ENCODE measurements at regions not wholly inside any gene's neighbourhood (a gene's known extent, or its start where the extent isn't known, plus 50 kb on each side); places are given as distances from the start of the nearest gene placed in this dataset.

GRCh38 chr1:4601941-4602340 is 52.5 kb upstream of the AJAP1 start:
- DNase-seq (ENCODE audit: missing footprints) (no peak), ATAC-seq (no peak)
- intact Hi-C loops (cut with DNase I) = no loop called here

DNA sequence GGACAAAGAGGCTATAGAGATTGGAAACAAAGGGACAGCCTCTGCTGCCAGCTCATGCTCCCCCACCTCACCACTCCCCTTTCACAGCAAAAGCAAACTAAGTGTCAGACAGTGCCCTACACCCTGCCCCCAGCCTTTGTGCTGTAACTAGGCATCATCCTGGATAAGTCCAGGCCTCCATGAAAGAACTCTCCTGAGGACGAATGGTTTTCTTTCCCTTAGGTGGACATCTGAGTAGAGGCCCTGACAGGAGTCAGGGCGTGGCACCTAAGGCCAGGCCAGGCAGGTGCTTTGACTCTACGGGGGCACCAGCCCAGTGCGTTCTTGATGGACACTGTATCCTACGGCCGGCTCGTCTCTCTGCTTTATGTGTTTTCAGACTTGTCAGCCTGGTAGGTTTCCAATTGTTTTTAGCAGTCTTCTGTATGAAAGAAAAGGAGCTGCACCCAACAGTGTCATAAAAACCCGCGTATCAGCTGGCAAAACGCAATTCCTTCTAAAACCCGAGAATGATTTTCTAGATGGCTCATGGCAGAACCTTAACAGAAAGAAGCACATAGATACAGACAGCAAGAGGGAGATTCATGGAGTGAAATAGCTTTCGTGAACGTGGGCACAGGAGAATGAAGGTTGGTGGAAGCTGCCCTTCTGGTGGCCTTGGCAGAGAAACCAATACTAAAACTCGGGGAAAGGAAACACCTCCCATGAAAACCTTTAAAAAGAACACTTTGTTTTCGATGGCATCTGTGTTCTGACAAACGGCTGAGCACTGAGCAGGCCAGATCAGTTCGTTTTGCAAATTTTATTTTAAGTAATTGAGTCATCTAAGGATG is 51.7 kb upstream of the AJAP1 start:
- DNase-seq (ENCODE audit: missing footprints) (no peak), ATAC-seq (no peak)
- intact Hi-C loops (cut with DNase I) = no loop called here

- ATAC-seq (no peak), DNase-seq (ENCODE audit: missing footprints) (no peak)
- intact Hi-C loops (cut with DNase I) = no loop called here
Observed at GRCh38 chr1:4603295-4604110, 50.9 kb upstream of the AJAP1 start.
